CD4-positive, alpha-beta T cell (primary cell): ENCODE measurements at regions not wholly inside any gene's neighbourhood (a gene's known extent, or its start where the extent isn't known, plus 50 kb on each side); places are given as distances from the start of the nearest gene placed in this dataset.

ENCODE experiments used
- ATAC-seq: fragments of 200-7000 bp; cut with Tn5 transposase; one replicate; pipeline ENCODE4 v1.10.0; 2022; ENCODE audit warnings: mild to moderate bottlenecking; ENCODE audit not compliant: poor library complexity
- CTCF ChIA-PET: fragments of 350-600 bp; sonication (Branson Sonifier 250); formaldehyde crosslinking; loops from one replicate; lab custom pipeline; 2021; ENCODE audit warnings: antibody characterized with exemption, inconsistent platforms; lab: Charles Lee
- POLR2A ChIA-PET: fragments of 350-600 bp; sonication (Branson Sonifier 250); formaldehyde crosslinking; loops from one replicate; lab custom pipeline; 2021; ENCODE audit warnings: antibody characterized with exemption, inconsistent platforms; lab: Charles Lee
- DNase-seq, 14 experiments: peaks; one replicate each; pipeline ENCODE4 v3.0.0-alpha.2; 2013 to 2020; ENCODE audit warnings: mixed read lengths in 2 of 14
- H3K27ac ChIP-seq, 2 donors: one replicate each; pipeline versions ENCODE4 v1.5.1 to v1.7.0; 2013; ENCODE audit warnings: low read length in 2 of 2, low read depth in 1 of 2, mild to moderate bottlenecking in 1 of 2
- H3K27me3 ChIP-seq, 2 experiments: 1 replicate in 1 of 2; 2 replicates in 1 of 2; pipeline versions ENCODE4 v1.6.1 to v1.7.0; 2013; ENCODE audit warnings: low read length in 2 of 2, control low read depth in 1 of 2, mild to moderate bottlenecking in 1 of 2, moderate library complexity in 1 of 2; ENCODE audit not compliant: insufficient read depth in 2 of 2, control insufficient read depth in 1 of 2
- H3K36me3 ChIP-seq: one replicate; pipeline ENCODE4 v1.6.1; 2013; ENCODE audit warnings: low read length, control low read depth; ENCODE audit not compliant: insufficient read depth
- H3K4me1 ChIP-seq: one replicate; pipeline ENCODE4 v1.6.1; 2013; ENCODE audit warnings: low read length, control low read depth; ENCODE audit not compliant: insufficient read depth
- H3K4me3 ChIP-seq: one replicate; pipeline ENCODE4 v1.5.1; 2013; ENCODE audit warnings: mild to moderate bottlenecking, low read length, moderate library complexity
- H3K9me3 ChIP-seq, 2 experiments: 1 replicate in 1 of 2; 2 replicates in 1 of 2; pipeline versions ENCODE4 v1.6.1 to v1.7.0; 2013; ENCODE audit warnings: low read length in 2 of 2, mild to moderate bottlenecking in 2 of 2, control low read depth in 1 of 2, moderate library complexity in 1 of 2; ENCODE audit not compliant: control insufficient read depth in 1 of 2, insufficient read depth in 1 of 2
- H3K27ac Mint-ChIP-seq: one replicate; pipeline ENCODE4 v1.8.0; 2020; ENCODE audit warnings: mixed read lengths
- H3K27me3 Mint-ChIP-seq: one replicate; pipeline ENCODE4 v1.8.0; 2021; ENCODE audit warnings: mixed read lengths
- H3K36me3 Mint-ChIP-seq: one replicate; pipeline ENCODE4 v1.8.0; 2021; ENCODE audit warnings: low read depth, mixed read lengths
- H3K4me1 Mint-ChIP-seq: one replicate; pipeline ENCODE4 v1.8.0; 2021; ENCODE audit warnings: low read depth, mixed read lengths
- H3K4me3 Mint-ChIP-seq: one replicate; pipeline ENCODE4 v1.8.0; 2020; ENCODE audit warnings: mild to moderate bottlenecking, mixed read lengths
- H3K9me3 Mint-ChIP-seq: one replicate; pipeline ENCODE4 v1.8.0; 2020; ENCODE audit warnings: mixed read lengths
- intact Hi-C, 2 experiments: fragments of 100-400 bp; cut with DNase I in 1 of 2; cut with micrococcal nuclease in 1 of 2; formaldehyde crosslinking; loops; one replicate each; pipeline versions ENCODE4 v1.15.1 to v1.9.0; 2023 to 2025; cut with DNase I, micrococcal nuclease
- TF ChIP-seq, protein P1 (sequence below): fragments of 200-600 bp; IDR thresholded peaks from one replicate; pipeline ENCODE4 v1.8.0; 2022; ENCODE audit warnings: antibody characterized with exemption, mild to moderate bottlenecking

DNA sequence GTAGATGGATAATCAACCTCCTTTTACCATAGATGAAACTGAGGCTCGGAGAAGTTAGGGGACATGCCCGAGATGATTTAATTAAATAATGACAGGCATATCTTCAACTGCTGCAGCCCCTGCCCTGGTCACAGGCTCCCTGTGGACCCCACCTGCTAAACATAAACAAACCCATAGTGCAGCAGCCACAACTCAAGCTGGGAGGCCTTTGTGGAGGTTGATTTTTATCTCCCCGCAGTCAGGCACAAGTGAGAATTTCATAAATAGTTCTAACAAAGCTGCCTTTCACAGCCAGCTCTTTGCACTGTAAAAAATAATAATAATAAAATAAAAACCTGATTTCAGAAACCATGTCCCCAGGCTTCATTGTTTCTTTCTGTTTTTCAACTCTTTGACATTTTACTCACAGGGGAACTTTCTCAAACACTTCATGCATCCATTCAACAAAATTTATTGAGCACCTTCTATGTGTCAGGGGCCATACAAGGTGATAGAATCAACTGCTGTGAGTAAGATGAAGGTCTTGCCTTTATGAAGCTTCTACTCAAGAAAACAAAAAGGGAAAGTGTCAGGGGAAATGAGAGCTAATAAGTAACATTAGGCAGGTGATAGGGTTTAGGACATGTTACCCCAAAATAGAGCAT is 393.6 kb upstream of the PROK2 start:
- Mint-ChIP-seq H3K27ac (no peak overlapping the region), H3K36me3 (no peaks in the 10 kb centered on the region), H3K4me1 (peaks cover 15% of the 10 kb centered on the region), H3K9me3 (no peaks in the 10 kb centered on the region), H3K27me3 (peaks cover 33% of the 10 kb centered on the region), H3K4me3 (no peak overlapping the region)
- intact Hi-C loops, result no loop called here
- ATAC-seq (no peak), DNase-seq (no peak)
- H3K36me3 ChIP-seq, result no peaks in the 10 kb centered on the region
- ChIA-PET POLR2A (no interaction called here), CTCF (no interaction called here)
- no peak overlapping the region for H3K27ac ChIP-seq
- TF ChIP-seq, protein P1, sequence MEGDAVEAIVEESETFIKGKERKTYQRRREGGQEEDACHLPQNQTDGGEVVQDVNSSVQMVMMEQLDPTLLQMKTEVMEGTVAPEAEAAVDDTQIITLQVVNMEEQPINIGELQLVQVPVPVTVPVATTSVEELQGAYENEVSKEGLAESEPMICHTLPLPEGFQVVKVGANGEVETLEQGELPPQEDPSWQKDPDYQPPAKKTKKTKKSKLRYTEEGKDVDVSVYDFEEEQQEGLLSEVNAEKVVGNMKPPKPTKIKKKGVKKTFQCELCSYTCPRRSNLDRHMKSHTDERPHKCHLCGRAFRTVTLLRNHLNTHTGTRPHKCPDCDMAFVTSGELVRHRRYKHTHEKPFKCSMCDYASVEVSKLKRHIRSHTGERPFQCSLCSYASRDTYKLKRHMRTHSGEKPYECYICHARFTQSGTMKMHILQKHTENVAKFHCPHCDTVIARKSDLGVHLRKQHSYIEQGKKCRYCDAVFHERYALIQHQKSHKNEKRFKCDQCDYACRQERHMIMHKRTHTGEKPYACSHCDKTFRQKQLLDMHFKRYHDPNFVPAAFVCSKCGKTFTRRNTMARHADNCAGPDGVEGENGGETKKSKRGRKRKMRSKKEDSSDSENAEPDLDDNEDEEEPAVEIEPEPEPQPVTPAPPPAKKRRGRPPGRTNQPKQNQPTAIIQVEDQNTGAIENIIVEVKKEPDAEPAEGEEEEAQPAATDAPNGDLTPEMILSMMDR, result no peak
- no peak overlapping the region for H3K4me3 ChIP-seq
- peaks cover 15% of the 10 kb centered on the region for H3K4me1 ChIP-seq
- H3K27me3 ChIP-seq, result peaks cover 7 to 10% of the 10 kb centered on the region in 2 experiments
- peaks cover 0 to 10% of the 10 kb centered on the region in 2 experiments for H3K9me3 ChIP-seq

GRCh38 chr3:72177075-72178050 is 392.4 kb upstream of the PROK2 start:
- intact Hi-C loops, result no loop called here
- peak overlapping the region; percentile 40 for H3K4me3 Mint-ChIP-seq
- Histone ChIP-seq H3K9me3 (peaks cover 0 to 10% of the 10 kb centered on the region in 2 experiments), H3K27ac (no peak overlapping the region), H3K36me3 (no peaks in the 10 kb centered on the region), H3K27me3 (peaks cover 7 to 10% of the 10 kb centered on the region in 2 experiments), H3K4me1 (peaks cover 15% of the 10 kb centered on the region), H3K4me3 (no peak overlapping the region)
- DNase-seq (peak in 2 of 14 experiments; percentile 19 to 20), ATAC-seq (no peak)
- no peak overlapping the region for H3K27ac Mint-ChIP-seq
- CTCF ChIA-PET, result no interaction called here
- H3K36me3 Mint-ChIP-seq, result no peaks in the 10 kb centered on the region
- POLR2A ChIA-PET, result interaction anchor here (1.5 kb wide), 1 partner anchor 80 kb away, joined by 4 read pairs; no protein-coding TSS in a partner anchor
- peaks cover 15% of the 10 kb centered on the region for H3K4me1 Mint-ChIP-seq
- TF ChIP-seq, protein P1, result no peak
- H3K27me3 Mint-ChIP-seq, result peaks cover 33% of the 10 kb centered on the region
- H3K9me3 Mint-ChIP-seq, result no peaks in the 10 kb centered on the region

DNA sequence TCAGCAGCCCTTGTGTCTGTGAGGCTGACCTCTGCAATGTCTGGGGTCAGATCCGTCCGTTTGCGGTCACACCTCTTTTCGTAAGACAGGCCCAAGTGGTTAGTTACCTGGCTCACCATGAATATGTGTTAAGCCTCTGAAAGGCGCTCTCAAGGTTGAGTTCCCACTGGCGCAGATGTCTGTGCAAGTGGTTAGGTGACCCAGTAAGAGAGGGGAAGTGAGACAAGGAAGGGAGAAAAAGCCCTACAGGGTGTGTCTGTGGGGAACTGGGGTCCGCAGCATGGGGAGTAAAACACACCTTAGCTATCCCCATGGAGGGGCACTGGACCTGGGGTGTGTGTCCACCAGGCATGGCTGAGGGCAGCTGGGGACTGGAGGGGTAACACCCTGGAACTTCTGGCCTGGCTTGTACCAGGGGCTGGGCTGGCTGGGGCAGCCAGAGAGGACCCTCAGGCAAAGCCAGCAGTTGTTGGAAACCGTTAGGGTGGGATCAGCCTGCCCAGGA is 391.6 kb upstream of the PROK2 start:
- Histone ChIP-seq H3K27ac (no peak overlapping the region), H3K9me3 (peaks cover 0 to 10% of the 10 kb centered on the region in 2 experiments), H3K4me3 (no peak overlapping the region), H3K4me1 (peaks cover 15% of the 10 kb centered on the region), H3K36me3 (no peaks in the 10 kb centered on the region), H3K27me3 (peaks cover 7 to 10% of the 10 kb centered on the region in 2 experiments)
- H3K4me1 Mint-ChIP-seq, result peaks cover 15% of the 10 kb centered on the region
- TF ChIP-seq, protein P1, result no peak
- DNase-seq, result peak in 2 of 14 experiments; percentile 20 to 23
- ChIA-PET POLR2A (interaction anchor here (1.5 kb wide), 1 partner anchor 81 kb away, joined by 4 read pairs; no protein-coding TSS in a partner anchor), CTCF (no interaction called here)
- H3K4me3 Mint-ChIP-seq, result peak overlapping the region; percentile 5
- no peak overlapping the region for H3K27ac Mint-ChIP-seq
- H3K9me3 Mint-ChIP-seq, result no peaks in the 10 kb centered on the region
- intact Hi-C loops, result no loop called here
- peaks cover 29% of the 10 kb centered on the region for H3K27me3 Mint-ChIP-seq
- ATAC-seq, result no peak
- H3K36me3 Mint-ChIP-seq, result no peaks in the 10 kb centered on the region
